Activated CD8-positive, alpha-beta memory T cell treated with anti-CD3 and anti-CD28 coated beads for 24 hours (primary cell): ENCODE measurements at regions not wholly inside any gene's neighbourhood (a gene's known extent, or its start where the extent isn't known, plus 50 kb on each side); places are given as distances from the start of the nearest gene placed in this dataset.
"Not testable (repeated sequence)": the region's sequence is repeated elsewhere in the genome, so short reads cannot be mapped to it uniquely, and the experiment has no call there.

Source experiments
- DNase-seq: peaks from one replicate; pipeline ENCODE4 v3.0.0-alpha.2; 2020

DNA sequence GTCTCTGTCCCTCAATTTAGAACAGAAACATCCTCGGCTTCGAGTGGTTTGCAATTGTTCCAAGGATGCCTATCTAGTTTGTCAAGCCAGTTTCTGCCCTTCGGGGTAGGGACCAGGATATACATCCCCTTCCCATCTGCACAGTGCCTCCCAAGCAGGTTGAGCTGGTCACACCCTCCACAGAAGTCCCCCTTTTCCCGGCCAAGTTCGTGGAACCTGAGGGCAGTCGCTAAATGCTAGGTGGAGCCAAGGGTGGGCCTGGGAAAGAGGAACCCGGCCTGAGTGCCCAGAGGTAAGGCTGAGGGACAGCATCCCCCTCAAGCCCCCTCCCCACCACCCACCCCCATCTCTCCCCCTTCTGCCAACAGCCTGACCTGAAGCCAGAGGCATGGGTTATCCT, 62.4 kb upstream of the NANOS1 start:
- DNase-seq = no peak

DNA sequence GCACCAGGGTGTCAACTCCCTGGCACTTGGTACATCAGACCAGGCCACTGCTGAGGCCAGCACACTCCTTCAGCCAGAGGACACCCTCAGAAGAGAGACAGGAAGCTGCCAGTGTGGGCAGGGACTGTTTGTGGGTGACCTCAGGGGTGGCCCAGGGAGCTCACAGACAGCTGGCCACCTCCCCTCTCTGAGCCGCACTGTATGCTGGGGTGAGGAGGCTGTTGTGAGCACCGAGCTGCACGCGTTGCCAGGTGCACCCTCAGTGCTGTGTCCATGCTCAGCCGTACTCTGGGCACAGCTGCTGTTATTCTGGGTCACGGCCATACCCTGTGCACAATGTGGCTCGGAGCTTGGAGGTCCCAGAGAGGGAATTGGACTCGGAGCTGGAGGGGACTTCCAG, 61.5 kb upstream of the NANOS1 start:
- no peak for DNase-seq

DNA sequence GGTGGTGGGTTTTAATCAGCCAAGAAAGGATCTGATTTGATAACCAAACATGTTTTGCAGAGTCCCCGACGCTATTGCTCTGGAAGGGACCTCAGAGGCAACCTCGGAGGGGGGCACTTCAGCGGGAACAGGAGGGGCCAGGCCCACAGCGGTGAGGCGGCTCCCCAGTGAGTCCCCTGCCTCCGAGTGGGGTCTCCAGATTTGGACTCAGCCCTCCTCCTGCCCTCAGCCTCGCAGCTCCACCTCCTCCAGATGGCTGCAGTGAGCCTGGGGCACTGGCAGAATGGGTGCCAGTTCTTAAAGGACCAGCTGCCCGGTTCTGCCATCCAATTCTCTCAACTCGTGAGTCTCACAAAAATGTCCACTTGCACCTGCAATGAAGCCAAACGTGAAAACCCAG, 61.0 kb upstream of the NANOS1 start:
- DNase-seq = no peak

DNA sequence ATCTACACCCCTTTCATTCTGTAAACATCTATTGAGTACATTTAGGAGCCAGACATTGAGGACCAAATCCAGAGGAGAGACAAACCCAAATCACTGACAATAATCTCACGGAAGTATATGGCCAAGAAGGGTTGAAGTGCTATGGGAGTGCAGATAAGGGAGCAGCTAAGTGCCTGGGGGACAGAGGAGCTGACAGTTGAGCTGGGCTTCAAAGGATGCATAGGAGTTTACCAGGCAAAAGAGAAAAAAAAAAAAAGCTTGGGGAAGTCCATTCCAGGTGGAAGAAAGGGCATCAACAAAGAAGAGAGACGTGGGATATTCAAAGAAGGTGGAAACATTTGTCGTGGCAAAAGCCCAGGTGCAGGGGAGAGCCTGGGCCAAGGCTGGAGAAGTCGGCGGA, 60.5 kb upstream of the NANOS1 start:
- no peak for DNase-seq

DNA sequence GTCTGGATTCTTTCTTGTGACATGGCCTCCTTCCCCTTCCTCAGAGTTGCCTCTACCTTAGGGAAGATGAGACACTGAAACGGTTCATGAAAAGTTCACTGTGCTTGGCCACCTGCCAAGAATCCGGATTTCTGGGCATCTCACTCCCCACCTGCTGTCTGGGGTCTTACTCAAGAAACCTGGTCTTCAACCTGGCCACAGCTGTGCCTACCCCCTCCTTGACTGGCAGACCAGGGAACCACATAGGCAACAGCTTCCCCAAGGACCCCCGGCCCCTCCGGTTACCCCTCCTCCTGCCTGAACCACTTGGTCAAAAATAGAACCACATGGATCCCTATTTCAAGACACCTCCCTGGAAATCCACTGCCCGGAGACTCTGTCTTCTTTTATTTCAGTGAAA, 58.7 kb upstream of the NANOS1 start:
- DNase-seq = no peak

DNA sequence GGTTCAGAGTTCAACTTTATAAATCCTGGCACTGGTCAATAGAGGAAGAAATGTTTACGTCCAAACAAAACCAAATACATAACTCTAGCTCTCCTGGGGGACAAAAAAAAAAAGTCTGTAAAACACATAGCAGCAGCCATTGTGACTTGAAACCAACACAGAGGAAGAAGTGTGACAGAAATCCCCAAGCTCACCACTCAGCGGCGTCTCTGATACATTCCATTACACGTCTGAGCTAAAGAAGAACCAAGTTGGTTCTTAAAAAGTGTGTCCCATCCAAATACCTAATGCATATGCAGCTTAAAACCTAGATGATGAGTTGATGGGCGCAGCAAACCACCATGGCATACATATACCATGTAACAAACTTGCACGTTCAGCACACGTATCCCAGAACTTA, 58.3 kb upstream of the NANOS1 start:
- no peak for DNase-seq

DNA sequence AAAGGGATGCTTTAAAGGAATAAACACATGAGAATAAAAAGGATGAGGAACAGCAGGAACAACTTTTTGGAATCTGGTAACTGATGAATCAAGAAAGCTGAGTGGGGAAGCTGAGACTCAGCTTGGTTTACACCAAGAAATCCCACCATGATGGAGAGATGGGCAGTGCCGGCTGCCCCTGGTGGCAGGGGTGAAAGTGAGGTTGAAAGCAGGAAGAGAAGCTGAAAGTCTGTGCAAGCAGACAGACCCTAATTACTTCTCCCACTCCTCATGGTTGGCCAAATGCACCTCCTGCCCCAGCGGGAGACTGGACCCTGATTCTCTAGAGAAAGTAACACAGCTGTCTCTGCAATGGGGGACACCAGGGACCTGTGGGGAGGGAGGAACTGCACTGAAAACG, 57.6 kb upstream of the NANOS1 start:
- DNase-seq = no peak

DNA sequence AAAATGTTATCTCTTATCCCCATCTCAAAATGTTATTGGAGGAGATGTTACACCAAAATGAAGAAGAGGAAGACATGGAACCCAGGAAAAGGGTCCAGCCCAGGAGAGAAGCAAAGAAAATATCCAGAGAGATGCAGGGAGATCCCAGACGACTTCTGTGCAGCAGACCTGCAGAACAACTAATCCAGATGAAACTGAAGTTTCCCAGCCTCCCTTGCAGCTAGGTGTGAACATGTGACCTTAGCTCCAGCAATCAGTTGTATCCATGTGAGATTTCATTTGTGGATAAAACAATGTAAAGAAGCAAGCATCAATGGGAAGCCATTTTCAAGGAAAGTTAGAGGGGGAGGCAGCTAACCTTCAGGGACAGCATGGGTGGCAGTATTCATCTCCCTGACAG, 55.8 kb upstream of the NANOS1 start:
- no peak for DNase-seq

- DNase-seq = no peak
Measured at GRCh38 chr10:118974951-118975350, 54.6 kb upstream of the NANOS1 start.

DNA sequence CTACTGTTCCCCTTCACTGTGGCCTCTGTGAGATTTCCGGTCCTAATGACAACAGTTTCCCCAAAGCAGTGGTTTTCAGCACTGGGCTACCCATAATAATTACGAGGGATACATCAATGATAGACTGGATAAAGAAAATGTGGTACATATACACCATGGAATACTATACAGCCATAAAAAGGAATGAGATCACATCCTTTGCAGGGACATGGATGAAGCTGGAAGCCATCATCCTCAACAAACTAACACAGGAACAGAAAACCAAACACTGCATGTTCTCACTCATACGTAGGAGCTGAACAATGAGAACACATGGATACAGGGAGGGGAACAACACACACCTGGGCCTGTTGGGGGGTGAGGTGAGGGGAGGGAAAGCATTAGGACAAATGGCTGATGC, 53.3 kb upstream of the NANOS1 start:
- not testable (repeated sequence) for DNase-seq

- DNase-seq = peak; percentile 28
Measured at GRCh38 chr10:118977022-118977599, 52.4 kb upstream of the NANOS1 start.

GRCh38 chr10:118977835-118978234, 51.7 kb upstream of the NANOS1 start:
- peak; percentile 47 for DNase-seq

DNA sequence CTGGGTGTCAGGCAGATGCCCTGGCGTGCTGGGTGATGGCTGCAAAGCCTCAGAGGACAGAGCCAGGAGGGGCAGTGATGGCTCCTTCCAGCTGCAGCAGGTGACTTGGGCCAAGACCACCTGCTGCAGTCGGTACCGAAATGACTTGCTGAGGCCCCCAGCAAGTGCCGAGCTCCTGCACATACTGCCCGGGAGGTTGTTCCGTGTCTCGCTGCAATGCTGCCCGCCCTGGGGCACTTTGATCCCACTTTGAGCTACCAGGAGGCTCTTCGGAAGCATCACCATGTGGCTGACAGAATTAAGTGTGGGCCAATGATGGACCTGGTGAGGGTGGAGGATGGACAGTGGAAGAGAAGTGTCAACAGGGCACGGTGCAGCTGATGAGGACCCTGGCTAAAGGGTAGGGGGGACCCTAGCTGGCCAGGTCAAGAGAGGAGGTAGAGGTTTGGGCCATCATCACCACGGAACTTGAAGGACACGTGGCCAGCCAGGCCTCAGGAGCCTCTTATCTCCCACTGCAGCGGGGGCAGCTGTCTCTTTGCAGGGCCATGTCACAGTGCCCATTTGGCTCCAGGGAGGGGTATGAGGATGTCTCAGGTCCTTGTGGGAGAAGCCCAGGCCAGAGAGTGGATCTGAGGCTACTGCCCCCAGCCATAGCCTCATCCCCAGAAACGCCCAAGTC, 51.1 kb upstream of the NANOS1 start:
- peak; percentile 24 for DNase-seq

DNA sequence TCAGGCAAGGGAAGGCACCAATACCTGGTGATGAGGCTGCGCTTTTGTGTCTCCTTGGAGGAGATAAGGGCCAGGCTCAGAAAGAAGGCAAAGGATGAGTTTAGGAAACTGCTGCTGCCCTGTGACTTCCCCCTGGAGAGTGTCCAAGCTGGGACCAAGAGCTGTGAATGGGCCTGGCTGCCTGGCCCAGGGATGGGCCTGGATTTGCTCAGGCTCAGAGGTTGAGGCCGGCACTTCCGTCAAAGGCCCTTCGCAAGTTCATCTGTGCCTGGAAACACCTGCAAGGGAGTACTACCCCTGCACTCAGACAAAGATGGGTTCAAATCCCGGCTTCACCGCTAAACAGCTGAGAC, 50.5 kb upstream of the NANOS1 start:
- peak; percentile 52 for DNase-seq

DNA sequence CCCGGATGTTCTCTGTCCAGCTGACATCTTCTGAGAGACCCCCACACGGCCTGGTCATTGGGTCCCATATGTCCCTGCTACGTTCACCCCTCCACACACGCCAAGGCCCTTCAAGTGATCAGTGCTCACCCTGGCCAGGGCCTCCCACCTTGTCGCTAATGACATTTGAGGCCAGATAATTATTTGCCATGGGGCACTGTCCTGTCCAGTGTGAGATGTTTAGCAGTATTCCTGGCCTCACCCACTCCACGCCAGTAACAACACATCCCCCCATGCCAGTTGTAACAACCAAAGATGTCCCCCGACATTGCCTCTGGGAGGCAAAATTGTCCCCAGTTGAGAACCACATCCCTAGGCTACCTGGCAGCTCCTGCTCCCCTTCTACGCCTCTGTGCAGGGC, 49.9 kb upstream of the NANOS1 start:
- DNase-seq = peak; percentile 28
